Endodermal cell (in vitro differentiated cells): ENCODE measurements at regions not wholly inside any gene's neighbourhood (a gene's known extent, or its start where the extent isn't known, plus 50 kb on each side); places are given as distances from the start of the nearest gene placed in this dataset.

ENCODE experiments used
- DNase-seq: peaks from one replicate; pipeline ENCODE4 v3.0.0-alpha.2; 2017
- H3K27ac ChIP-seq: 2 replicates; pipeline ENCODE4 v1.5.1; 2013; ENCODE audit warnings: mild to moderate bottlenecking, low read depth, low read length, moderate library complexity
- H3K27me3 ChIP-seq: 2 replicates; pipeline ENCODE4 v1.6.1; 2013; ENCODE audit warnings: mild to moderate bottlenecking, low read length, moderate library complexity; ENCODE audit not compliant: insufficient read depth, control insufficient read depth, poor library complexity, severe bottlenecking
- H3K36me3 ChIP-seq: 2 replicates; pipeline ENCODE4 v1.7.0; 2013; ENCODE audit warnings: mild to moderate bottlenecking, low read length, moderate library complexity; ENCODE audit not compliant: control insufficient read depth, insufficient read depth
- H3K4me1 ChIP-seq: one replicate; pipeline ENCODE4 v1.7.0; 2013; ENCODE audit warnings: low read length; ENCODE audit not compliant: control insufficient read depth, insufficient read depth
- H3K4me3 ChIP-seq: 2 replicates; pipeline ENCODE4 v1.5.1; 2013; ENCODE audit warnings: mild to moderate bottlenecking, low read length, moderate library complexity
- H3K9ac ChIP-seq: 2 replicates; pipeline ENCODE4 v1.6.1; 2013; ENCODE audit warnings: mild to moderate bottlenecking, low read length, moderate library complexity; ENCODE audit not compliant: poor library complexity, severe bottlenecking; ENCODE audit errors: extremely low read depth
- H3K9me3 ChIP-seq: 2 replicates; pipeline ENCODE4 v1.6.1; 2013; ENCODE audit warnings: mild to moderate bottlenecking, low read length, moderate library complexity; ENCODE audit not compliant: control insufficient read depth
- H3K27ac Mint-ChIP-seq: 2 replicates; pipeline ENCODE4 v1.8.0; 2020; ENCODE audit warnings: mixed read lengths
- H3K27me3 Mint-ChIP-seq: 2 replicates; pipeline ENCODE4 v1.8.0; 2021; ENCODE audit warnings: mild to moderate bottlenecking, mixed read lengths; ENCODE audit not compliant: insufficient read depth
- H3K36me3 Mint-ChIP-seq: 2 replicates; pipeline ENCODE4 v1.8.0; 2020; ENCODE audit warnings: low read depth, mixed read lengths
- H3K4me1 Mint-ChIP-seq: 2 replicates; pipeline ENCODE4 v1.8.0; 2020; ENCODE audit warnings: mixed read lengths
- H3K4me3 Mint-ChIP-seq: 2 replicates; pipeline ENCODE4 v1.8.0; 2020; ENCODE audit warnings: mild to moderate bottlenecking, moderate library complexity, mixed read lengths
- H3K9me3 Mint-ChIP-seq: 2 replicates; pipeline ENCODE4 v1.8.0; 2020; ENCODE audit warnings: mild to moderate bottlenecking, mixed read lengths
- CTCF ChIP-seq: fragments of 200-600 bp; sonication (generic); conservative IDR thresholded peaks from 2 replicates; pipeline ENCODE4 v1.5.0; 2021; ENCODE audit warnings: antibody characterized with exemption, mild to moderate bottlenecking
- WGBS, 2 experiments: methylation state at CpG; one replicate each; pipeline versions ENCODE4 v1.1.5 to v1.1.7; 2013; ENCODE audit warnings: missing lambda C conversion rate in 2 of 2, mixed read lengths in 1 of 2; ENCODE audit not compliant: insufficient coverage in 1 of 2, insufficient read length in 1 of 2; 5-methylcytosine and 5-hydroxymethylcytosine counted together

- Histone ChIP-seq H3K9me3 (no peaks in the 10 kb centered on the region), H3K27me3 (no peaks in the 10 kb centered on the region), H3K9ac (no peak overlapping the region), H3K4me3 (no peak overlapping the region), H3K36me3 (no peaks in the 10 kb centered on the region), H3K27ac (no peak overlapping the region), H3K4me1 (no peaks in the 10 kb centered on the region)
- H3K27me3 Mint-ChIP-seq = no peaks in the 10 kb centered on the region
- DNase-seq = no peak
- no peak overlapping the region for H3K4me3 Mint-ChIP-seq
- no peaks in the 10 kb centered on the region for H3K9me3 Mint-ChIP-seq
- H3K27ac Mint-ChIP-seq = no peak overlapping the region
- H3K36me3 Mint-ChIP-seq = no peaks in the 10 kb centered on the region
- H3K4me1 Mint-ChIP-seq = peaks cover 2% of the 10 kb centered on the region
- TF ChIP-seq CTCF = no peak
- WGBS, 2 experiments = 87 to 100% methylated on average over 1 to 4 of the region's 4 CpGs
Measured at GRCh38 chr6:112833581-112834131, 486.5 kb downstream of the RFPL4B start.

GRCh38 chr6:112835078-112835477 is 487.9 kb downstream of the RFPL4B start:
- Mint-ChIP-seq H3K27me3 (no peaks in the 10 kb centered on the region), H3K4me1 (no peaks in the 10 kb centered on the region), H3K9me3 (no peaks in the 10 kb centered on the region), H3K36me3 (no peaks in the 10 kb centered on the region), H3K4me3 (no peak overlapping the region), H3K27ac (no peak overlapping the region)
- no peaks in the 10 kb centered on the region for H3K4me1 ChIP-seq
- no peaks in the 10 kb centered on the region for H3K36me3 ChIP-seq
- H3K4me3 ChIP-seq = no peak overlapping the region
- TF ChIP-seq CTCF = no peak
- H3K9ac ChIP-seq = no peak overlapping the region
- DNase-seq = no peak
- H3K9me3 ChIP-seq = no peaks in the 10 kb centered on the region
- no peak overlapping the region for H3K27ac ChIP-seq
- H3K27me3 ChIP-seq = no peaks in the 10 kb centered on the region
- WGBS, 2 experiments = 90 to 97% methylated on average over 1 to 3 of the region's 3 CpGs

GRCh38 chr6:112839525-112839961 is 492.4 kb downstream of the RFPL4B start:
- no peaks in the 10 kb centered on the region for H3K36me3 ChIP-seq
- DNase-seq = no peak
- H3K9me3 Mint-ChIP-seq = no peaks in the 10 kb centered on the region
- H3K27ac ChIP-seq = no peak overlapping the region
- H3K27me3 Mint-ChIP-seq = no peaks in the 10 kb centered on the region
- no peak overlapping the region for H3K27ac Mint-ChIP-seq
- H3K27me3 ChIP-seq = no peaks in the 10 kb centered on the region
- TF ChIP-seq CTCF = no peak
- H3K4me1 ChIP-seq = no peaks in the 10 kb centered on the region
- H3K4me1 Mint-ChIP-seq = no peaks in the 10 kb centered on the region
- no peak overlapping the region for H3K4me3 Mint-ChIP-seq
- no peaks in the 10 kb centered on the region for H3K36me3 Mint-ChIP-seq
- no peaks in the 10 kb centered on the region for H3K9me3 ChIP-seq
- H3K9ac ChIP-seq = no peak overlapping the region
- no peak overlapping the region for H3K4me3 ChIP-seq
